Endodermal cell (in vitro differentiated cells): ENCODE measurements at regions not wholly inside any gene's neighbourhood (a gene's known extent, or its start where the extent isn't known, plus 50 kb on each side); places are given as distances from the start of the nearest gene placed in this dataset.
"Not testable (repeated sequence)": the region's sequence is repeated elsewhere in the genome, so short reads cannot be mapped to it uniquely, and the experiment has no call there.

Experiments
- DNase-seq: peaks from one replicate; pipeline ENCODE4 v3.0.0-alpha.2; 2017
- H3K27ac ChIP-seq: 2 replicates; pipeline ENCODE4 v1.5.1; 2013; ENCODE audit warnings: mild to moderate bottlenecking, low read depth, low read length, moderate library complexity
- H3K27me3 ChIP-seq: 2 replicates; pipeline ENCODE4 v1.6.1; 2013; ENCODE audit warnings: mild to moderate bottlenecking, low read length, moderate library complexity; ENCODE audit not compliant: insufficient read depth, control insufficient read depth, poor library complexity, severe bottlenecking
- H3K36me3 ChIP-seq: 2 replicates; pipeline ENCODE4 v1.7.0; 2013; ENCODE audit warnings: mild to moderate bottlenecking, low read length, moderate library complexity; ENCODE audit not compliant: control insufficient read depth, insufficient read depth
- H3K4me1 ChIP-seq: one replicate; pipeline ENCODE4 v1.7.0; 2013; ENCODE audit warnings: low read length; ENCODE audit not compliant: control insufficient read depth, insufficient read depth
- H3K4me3 ChIP-seq: 2 replicates; pipeline ENCODE4 v1.5.1; 2013; ENCODE audit warnings: mild to moderate bottlenecking, low read length, moderate library complexity
- H3K9ac ChIP-seq: 2 replicates; pipeline ENCODE4 v1.6.1; 2013; ENCODE audit warnings: mild to moderate bottlenecking, low read length, moderate library complexity; ENCODE audit not compliant: poor library complexity, severe bottlenecking; ENCODE audit errors: extremely low read depth
- H3K9me3 ChIP-seq: 2 replicates; pipeline ENCODE4 v1.6.1; 2013; ENCODE audit warnings: mild to moderate bottlenecking, low read length, moderate library complexity; ENCODE audit not compliant: control insufficient read depth
- H3K27ac Mint-ChIP-seq: 2 replicates; pipeline ENCODE4 v1.8.0; 2020; ENCODE audit warnings: mixed read lengths
- H3K27me3 Mint-ChIP-seq: 2 replicates; pipeline ENCODE4 v1.8.0; 2021; ENCODE audit warnings: mild to moderate bottlenecking, mixed read lengths; ENCODE audit not compliant: insufficient read depth
- H3K36me3 Mint-ChIP-seq: 2 replicates; pipeline ENCODE4 v1.8.0; 2020; ENCODE audit warnings: low read depth, mixed read lengths
- H3K4me1 Mint-ChIP-seq: 2 replicates; pipeline ENCODE4 v1.8.0; 2020; ENCODE audit warnings: mixed read lengths
- H3K4me3 Mint-ChIP-seq: 2 replicates; pipeline ENCODE4 v1.8.0; 2020; ENCODE audit warnings: mild to moderate bottlenecking, moderate library complexity, mixed read lengths
- H3K9me3 Mint-ChIP-seq: 2 replicates; pipeline ENCODE4 v1.8.0; 2020; ENCODE audit warnings: mild to moderate bottlenecking, mixed read lengths
- CTCF ChIP-seq: fragments of 200-600 bp; sonication (generic); conservative IDR thresholded peaks from 2 replicates; pipeline ENCODE4 v1.5.0; 2021; ENCODE audit warnings: antibody characterized with exemption, mild to moderate bottlenecking
- WGBS, 2 experiments: methylation state at CpG; one replicate each; pipeline versions ENCODE4 v1.1.5 to v1.1.7; 2013; ENCODE audit warnings: missing lambda C conversion rate in 2 of 2, mixed read lengths in 1 of 2; ENCODE audit not compliant: insufficient coverage in 1 of 2, insufficient read length in 1 of 2; 5-methylcytosine and 5-hydroxymethylcytosine counted together

DNA sequence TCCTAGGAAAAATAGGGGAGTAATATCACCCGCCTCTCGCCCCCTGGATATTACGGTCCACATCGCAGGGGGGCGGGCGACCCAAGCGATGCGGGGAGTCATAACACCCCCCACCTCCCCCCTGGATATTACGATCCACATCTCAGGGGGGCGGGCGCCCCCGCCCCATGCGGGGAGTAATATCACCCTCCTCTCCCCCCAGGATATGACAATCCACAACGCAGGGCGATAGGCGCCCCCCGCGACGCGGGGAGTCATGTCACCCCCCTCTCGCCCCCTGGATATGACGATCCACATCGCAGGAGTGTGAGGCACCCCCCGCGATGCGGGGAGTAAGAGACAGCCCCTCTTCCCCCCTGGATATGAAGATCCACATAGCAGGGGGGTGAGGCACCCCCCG lies 684.4 kb upstream of the PCDH9 start:
- Mint-ChIP-seq H3K9me3 (no peaks in the 10 kb centered on the region), H3K4me1 (no peaks in the 10 kb centered on the region), H3K36me3 (no peaks in the 10 kb centered on the region), H3K27me3 (no peaks in the 10 kb centered on the region), H3K4me3 (no peak overlapping the region), H3K27ac (no peak overlapping the region)
- H3K4me1 ChIP-seq: no peaks in the 10 kb centered on the region
- TF ChIP-seq CTCF: no peak
- no peak overlapping the region for H3K9ac ChIP-seq
- no peak for DNase-seq
- 96 to 100% methylated on average over 1 to 12 of the region's 27 CpGs for WGBS, 2 experiments
- no peaks in the 10 kb centered on the region for H3K27me3 ChIP-seq
- H3K9me3 ChIP-seq: no peaks in the 10 kb centered on the region
- no peak overlapping the region for H3K4me3 ChIP-seq
- H3K36me3 ChIP-seq: no peaks in the 10 kb centered on the region
- no peak overlapping the region for H3K27ac ChIP-seq

GRCh38 chr13:67902960-67903359 lies 672.8 kb upstream of the PCDH9 start:
- H3K27ac Mint-ChIP-seq, H3K4me1 Mint-ChIP-seq, H3K27ac ChIP-seq, H3K36me3 ChIP-seq, H3K4me1 ChIP-seq, H3K9me3 ChIP-seq, H3K27me3 Mint-ChIP-seq, H3K36me3 Mint-ChIP-seq, H3K4me3 Mint-ChIP-seq, H3K9ac ChIP-seq, H3K4me3 ChIP-seq, H3K27me3 ChIP-seq: not testable (repeated sequence)
- DNase-seq: peak; percentile 51
- TF ChIP-seq CTCF: peak; percentile 73
- peaks cover 17% of the 10 kb centered on the region for H3K9me3 Mint-ChIP-seq
- WGBS, 2 experiments: 72 to 91% methylated on average over 3 to 6 of the region's 8 CpGs

DNA sequence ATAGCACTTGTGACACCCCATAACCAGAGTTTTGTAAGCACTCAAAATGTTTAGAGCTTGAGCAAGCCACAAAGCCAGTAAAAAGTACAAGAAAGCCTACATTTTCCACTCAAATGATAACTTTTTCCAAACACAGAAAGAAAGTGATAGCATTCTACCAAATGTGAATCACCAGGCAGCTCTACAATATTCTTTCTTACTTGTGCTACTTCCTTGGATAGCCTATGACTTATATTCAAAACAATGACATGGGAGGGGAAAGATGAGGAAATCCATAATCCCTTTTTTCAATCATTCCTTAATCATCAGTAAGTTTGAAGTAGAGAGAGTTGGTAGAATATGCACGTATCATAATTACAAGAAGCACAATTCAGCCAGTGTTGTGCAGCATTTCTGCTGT lies 650.8 kb upstream of the PCDH9 start:
- Mint-ChIP-seq H3K4me1 (no peaks in the 10 kb centered on the region), H3K27me3 (no peaks in the 10 kb centered on the region), H3K36me3 (no peaks in the 10 kb centered on the region), H3K4me3 (no peak overlapping the region), H3K27ac (no peak overlapping the region), H3K9me3 (no peaks in the 10 kb centered on the region)
- Histone ChIP-seq H3K9me3 (peaks cover 5% of the 10 kb centered on the region), H3K27me3 (no peaks in the 10 kb centered on the region), H3K27ac (no peak overlapping the region), H3K4me1 (no peaks in the 10 kb centered on the region), H3K36me3 (no peaks in the 10 kb centered on the region), H3K4me3 (no peak overlapping the region), H3K9ac (no peak overlapping the region)
- no peak for TF ChIP-seq CTCF
- no peak for DNase-seq
- WGBS, 2 experiments: 100% methylated on average over 1 of the region's 1 CpG; no CpG with 5 or more reads in 1 of the 2 experiments
